RCC 7860 (cell line): ENCODE measurements at regions not wholly inside any gene's neighbourhood (a gene's known extent, or its start where the extent isn't known, plus 50 kb on each side); places are given as distances from the start of the nearest gene placed in this dataset.

ENCODE experiments used
- DNase-seq: peaks from one replicate; pipeline ENCODE4 v3.0.0-alpha.2; 2015; ENCODE audit warnings: low spot score
- FAIRE-seq: peaks from 2 replicates; lab custom pipeline; 2012; peaks lifted over from hg19 to GRCh38; lab: Jason Lieb, UNC

DNA sequence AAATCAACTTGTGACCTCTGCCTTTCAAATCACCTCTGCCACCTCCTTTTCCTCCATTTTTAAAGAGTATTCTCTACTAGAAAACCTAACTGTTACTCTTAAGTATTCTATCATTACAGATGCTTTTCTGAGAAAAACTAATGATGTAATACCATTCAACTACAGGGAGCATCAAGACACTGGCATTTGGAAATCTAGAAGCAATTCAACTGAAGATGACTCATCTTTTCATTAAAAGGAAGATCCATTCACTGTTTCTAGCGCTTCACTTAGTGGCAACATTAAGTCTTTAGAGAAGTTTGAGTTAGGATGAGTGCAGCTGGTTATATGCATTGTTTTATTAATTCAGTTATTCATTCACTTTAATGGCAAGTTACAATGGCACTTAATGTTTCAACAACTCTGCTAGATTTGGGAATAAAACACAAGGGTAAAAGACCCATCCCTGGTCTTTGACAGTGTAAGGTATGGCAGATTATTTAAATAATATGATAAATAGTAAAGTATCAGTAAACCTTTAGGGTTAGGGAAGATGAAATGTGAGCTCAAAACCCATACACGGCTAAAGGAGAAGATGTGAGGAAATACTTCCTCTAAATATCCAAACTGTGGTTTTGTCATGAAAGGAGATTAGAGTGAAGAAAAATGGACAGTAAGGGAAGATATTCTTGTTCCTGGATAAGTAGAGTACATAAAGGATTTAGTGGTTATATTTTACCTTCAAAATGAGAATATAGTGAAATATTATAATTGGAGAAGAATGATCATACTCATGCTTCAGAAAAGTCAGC is 61.7 kb downstream of the KCNJ2 start:
- FAIRE-seq (no peak), DNase-seq (no peak)

DNA sequence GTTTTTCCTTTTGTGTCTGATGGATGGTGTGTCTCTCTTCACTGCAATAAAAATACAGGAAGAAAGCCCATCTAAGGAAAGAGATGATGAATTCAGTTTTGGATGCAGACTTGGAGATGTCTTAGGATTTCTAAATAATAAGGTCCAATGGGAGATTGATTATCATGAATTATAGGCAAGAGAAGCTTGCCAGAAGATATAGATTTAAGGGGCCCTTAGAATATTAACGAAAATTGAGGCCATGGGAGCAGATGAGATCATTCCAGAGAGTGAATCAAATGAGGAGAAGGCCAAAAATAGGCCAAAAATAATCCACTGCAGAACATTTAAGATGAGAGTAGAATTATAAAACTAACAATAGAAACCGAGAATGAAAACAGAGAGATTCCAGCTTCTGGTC is 63.1 kb downstream of the KCNJ2 start:
- no peak for DNase-seq
- FAIRE-seq = no peak

DNA sequence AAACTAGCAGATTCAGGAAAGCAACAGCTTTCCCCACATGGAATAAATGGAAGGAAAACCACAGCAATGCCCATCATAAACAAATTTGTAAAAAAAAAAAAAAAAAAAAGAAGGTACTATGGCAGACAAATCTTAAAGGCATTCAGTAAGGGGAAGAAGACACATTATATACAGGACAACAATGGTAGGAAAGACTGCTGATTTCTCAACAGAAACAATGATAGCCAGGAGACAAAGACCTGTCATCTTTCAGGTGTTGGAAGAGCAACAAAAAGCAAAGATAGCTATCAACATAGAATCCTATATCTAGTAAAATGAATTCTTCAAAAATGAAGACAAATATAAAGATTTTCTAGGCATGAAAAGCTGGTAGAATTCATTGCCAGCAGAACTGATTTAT is 65.9 kb downstream of the KCNJ2 start:
- FAIRE-seq (no peak), DNase-seq (no peak)

DNA sequence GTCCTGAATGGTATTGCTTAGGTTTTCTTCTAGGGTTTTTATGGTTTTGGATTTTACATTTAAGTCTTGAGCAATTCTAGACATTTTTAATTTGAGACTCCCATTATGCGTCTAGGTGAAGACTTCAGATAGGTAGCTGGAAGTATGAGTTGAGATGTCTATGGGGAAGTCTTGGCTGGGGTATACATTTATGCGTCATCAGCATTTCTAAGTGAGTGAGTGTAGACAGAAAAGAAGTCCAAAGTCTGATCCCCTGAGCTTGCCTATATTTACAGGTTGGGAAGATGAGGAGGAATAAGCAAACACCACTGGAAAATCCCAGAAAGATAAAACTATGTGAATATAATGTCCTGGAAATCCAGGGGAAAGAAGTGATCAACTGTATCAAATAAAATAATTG is 68.9 kb downstream of the KCNJ2 start:
- DNase-seq (no peak), FAIRE-seq (no peak)

DNA sequence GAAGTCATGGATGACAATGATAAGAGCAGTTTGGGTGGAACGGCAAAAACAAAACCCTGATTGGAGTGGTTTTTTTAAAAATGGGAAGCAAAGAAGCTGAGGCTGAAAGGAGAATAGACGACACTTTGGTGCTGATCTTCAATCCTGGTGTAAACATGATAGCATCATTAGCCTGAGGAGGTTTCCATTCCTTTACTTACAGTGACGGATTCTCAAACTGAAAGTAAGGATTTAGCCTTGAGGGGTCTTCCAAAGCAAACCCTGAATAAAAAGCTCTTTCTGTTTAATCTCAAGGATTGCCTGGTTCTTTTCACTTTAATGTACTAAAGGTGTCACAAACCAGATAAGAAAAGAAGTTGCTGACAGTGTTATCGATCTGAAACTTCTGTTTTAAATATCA is 69.3 kb downstream of the KCNJ2 start:
- DNase-seq (no peak), FAIRE-seq (no peak)

DNA sequence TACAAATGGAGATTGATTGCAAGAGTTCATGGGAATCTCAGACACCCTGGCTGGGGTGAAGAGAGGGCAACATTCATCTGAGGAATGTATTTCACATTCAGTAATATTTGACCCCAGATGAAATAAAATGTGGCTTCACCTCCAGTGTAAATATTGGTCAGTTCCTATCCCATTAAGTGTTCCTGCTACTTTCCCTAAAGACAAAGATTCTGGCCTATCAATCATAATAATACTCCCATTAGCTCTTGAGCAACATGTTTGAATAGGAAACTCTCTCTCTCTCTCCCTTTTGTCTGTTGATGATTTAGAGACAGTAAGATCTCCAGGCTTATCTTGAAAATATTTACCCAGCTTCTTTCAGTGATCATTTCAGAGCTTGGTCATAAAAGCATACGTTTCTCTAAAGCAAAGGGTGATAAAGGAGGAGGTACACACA is 70.1 kb downstream of the KCNJ2 start:
- no peak for DNase-seq
- FAIRE-seq = no peak

DNA sequence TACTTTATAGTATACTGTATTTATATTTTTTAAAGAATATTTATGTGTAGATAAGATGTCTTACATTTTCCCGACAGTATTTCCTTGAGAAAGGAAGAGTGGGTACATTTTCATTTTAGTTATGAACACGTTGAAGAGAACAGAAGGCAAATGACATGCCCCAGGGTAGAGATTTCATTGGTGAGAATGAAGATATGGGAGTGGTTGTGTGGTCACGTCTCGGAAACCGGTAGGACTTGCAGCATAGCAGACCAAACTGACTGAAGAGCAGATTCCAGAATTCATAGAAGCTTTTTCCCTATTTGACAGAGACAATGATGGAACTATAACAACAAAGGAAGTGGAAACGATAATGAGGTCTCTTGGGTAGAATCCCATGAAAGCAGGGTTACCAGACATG is 71.7 kb downstream of the KCNJ2 start:
- DNase-seq (no peak), FAIRE-seq (no peak)

DNA sequence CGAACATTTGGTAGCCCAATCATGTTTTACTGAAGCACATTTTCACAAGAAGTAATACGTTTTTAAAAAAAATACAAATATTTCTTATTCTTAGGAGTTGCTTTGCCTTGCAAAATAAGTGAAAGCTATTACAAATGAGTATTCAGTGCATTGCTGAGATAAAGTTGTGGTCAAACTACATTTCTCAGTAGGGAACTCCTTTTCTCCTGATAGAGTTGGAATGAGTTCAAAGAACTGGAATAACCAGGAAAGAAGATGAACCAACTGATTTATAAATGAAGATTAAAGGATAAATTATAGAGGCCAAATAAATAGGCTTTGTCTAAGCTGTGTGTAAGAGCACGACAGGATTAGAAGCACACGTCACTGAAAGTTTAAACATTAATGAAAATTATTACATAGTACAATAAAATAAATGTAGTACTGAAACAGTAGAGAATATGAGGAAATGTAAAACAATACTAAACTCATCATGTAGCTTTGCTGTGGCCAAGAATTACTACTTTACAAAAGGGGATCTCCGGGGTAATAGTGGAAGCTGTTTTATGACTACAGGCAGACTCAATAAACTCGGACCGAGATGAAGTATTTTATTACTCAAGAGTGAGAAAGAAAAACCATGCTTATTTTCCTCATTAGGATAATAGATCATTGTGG is 73.6 kb downstream of the KCNJ2 start:
- DNase-seq (no peak), FAIRE-seq (no peak)

DNA sequence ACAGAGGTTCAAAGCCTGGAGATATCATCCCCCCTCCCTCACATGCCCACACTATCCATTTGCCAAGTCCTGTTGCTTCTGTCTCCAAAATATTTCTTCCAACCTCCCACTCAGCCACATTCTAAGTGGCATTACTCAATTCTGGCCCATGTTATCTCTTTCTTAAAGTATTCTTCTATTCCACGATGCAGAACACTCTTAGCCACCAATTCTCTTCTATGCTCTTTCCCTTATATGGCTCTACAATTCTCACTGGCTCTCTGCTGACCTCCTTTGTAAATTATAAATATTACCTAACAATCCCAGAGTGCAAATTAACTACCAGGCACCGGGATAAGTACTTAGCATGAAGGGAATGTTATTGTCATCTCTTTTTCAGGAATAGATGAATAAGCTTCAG is 82.4 kb downstream of the KCNJ2 start:
- DNase-seq = no peak

DNA sequence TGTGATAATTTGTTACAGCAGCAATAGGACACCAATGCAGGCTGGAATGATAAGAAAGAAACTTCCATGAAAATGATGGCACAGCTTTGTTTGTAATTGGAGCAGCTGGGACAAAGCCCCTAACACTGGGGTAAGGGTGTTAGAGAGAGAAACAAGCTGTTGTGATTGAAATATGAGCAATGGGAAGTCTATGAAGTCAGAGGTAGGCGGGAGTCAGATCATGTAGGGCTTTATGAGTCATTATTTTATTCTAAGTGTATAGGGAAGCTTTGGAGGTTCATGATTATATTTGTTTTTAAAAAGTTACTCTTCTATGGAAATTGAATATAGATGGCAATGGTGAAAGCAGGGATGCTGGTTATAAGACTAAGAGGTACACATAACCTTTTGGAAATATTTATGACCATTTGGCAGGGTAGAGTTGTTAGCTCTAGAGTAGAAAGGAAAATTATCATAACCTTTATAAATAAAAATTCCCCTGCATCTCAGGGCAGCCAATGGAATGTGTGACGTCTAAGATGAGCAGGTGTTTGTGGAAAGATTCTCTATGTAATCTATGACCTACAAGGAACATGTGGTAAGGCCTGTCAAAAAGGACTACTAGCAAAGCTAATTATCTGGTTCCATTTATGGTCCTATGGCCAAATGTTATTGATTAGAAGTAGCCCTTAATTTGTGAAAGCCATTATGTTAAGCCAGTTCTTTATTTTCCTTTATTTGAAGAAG is 85.6 kb downstream of the KCNJ2 start:
- FAIRE-seq (no peak), DNase-seq (no peak)

More for the DNA sequence above, 82.4 kb downstream of the KCNJ2 start:
- FAIRE-seq = no peak

DNA sequence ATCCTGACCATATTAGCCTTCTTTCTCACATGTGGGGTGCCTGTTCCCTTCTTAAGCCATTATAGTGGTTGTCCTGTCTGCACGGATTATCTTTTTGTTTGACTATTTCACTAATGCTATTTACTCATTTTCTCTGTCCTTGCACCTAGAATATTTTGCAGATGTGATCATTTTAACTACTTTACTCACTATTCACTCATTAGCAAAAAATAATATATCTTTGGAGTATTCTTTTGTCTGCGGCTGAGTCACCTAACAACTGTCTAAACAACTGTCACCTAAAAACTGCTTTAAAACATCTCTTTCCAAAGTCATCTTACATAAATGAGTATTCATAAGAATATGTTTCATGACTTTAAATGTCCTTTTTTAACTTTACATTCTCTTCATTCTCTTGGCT is 87.4 kb downstream of the KCNJ2 start:
- DNase-seq (no peak), FAIRE-seq (no peak)

DNA sequence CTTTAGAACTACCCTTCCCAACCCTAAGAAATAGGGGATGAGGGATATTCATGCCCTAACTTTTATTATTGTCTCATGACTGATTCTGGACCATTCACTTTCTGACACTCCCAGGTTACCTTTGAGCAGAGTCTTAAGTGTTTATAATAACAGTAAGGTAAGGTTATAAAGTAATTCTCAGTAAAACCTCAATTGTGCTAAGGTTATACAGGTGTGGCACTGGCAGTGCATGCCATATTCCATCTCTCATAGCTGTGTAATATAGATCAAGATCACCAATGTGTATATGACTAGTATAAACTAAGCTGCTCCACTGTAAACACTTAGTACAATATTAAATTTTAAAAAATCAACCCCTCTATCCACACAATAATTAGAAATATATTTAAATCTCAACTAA is 89.1 kb downstream of the KCNJ2 start:
- DNase-seq (no peak), FAIRE-seq (no peak)

DNA sequence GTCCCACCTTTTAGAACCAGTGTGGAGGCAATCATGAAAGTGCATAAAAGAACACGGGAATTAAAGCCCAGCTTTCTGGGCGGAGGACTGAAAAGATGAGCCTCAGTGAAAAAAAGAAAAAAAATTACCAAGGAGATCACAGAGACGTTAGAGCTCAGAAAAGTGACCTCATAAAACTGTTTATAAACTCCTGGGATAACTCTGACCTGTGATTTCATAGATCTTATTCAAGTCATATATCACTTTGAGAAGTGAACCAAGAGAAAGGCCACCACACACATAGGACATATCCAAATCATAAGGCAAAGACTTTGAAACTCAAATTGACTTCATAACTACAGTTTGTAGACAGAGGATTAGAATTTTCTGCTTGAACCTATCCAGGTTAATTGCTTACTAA is 90.1 kb downstream of the KCNJ2 start:
- DNase-seq (no peak), FAIRE-seq (no peak)

DNA sequence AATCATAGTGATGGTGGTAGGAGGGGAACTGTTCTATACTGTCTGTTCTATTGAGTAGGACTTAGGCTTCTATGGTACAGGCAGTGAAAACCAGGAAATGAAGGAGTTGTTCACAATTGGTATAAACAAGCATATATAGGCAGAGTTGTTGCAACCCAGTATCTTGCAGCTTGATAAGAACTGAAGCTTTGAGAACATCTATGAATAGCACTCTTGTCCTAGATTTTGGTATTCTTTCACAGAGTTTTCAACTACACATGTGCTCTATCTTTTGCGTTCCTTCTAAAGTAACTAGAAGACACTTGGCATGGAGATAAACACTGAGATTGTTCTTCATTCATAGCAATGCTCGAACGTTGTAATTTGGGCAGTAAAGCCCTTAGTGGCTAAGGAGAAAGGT is 91.8 kb downstream of the KCNJ2 start:
- DNase-seq (no peak), FAIRE-seq (no peak)

DNA sequence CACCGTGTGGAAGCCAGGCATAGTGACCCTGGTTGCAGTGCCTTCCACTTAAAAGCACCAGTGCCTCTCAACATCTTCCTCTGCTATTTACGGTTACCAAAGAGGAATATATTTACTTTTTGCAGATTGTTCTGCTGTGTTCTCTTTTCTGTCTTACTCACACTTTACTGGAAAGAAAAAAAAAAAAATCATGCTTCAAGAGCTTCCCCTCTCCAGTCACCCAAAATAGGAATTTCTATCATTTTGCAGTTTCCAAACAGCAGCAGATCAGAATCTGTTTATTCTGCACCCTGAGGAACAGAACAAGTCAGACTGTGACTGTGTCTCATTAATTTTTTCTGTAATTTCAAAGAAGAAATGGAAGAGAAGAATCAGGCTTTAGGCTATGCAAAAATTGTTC is 96.1 kb downstream of the KCNJ2 start:
- FAIRE-seq = no peak

DNA sequence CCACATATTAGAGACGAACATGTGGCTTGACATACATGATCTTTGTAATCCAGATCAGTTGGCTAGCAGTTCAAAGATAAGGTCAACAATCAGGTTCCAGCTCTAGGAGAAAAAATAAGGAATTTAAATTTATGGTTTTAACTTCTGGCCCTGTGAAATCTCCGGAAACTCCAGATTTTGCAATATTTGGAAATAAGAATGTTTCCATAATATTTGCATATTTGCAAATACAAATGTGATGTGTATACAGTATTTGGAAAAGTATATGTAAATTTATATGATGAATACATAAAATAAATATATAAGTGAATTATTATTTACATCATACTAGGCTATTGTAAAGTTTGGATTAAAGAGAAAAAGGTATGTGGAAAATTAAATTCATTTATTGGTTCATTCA is 97.1 kb downstream of the KCNJ2 start:
- no peak for FAIRE-seq

More for the DNA sequence above, 96.1 kb downstream of the KCNJ2 start:
- no peak for DNase-seq

DNA sequence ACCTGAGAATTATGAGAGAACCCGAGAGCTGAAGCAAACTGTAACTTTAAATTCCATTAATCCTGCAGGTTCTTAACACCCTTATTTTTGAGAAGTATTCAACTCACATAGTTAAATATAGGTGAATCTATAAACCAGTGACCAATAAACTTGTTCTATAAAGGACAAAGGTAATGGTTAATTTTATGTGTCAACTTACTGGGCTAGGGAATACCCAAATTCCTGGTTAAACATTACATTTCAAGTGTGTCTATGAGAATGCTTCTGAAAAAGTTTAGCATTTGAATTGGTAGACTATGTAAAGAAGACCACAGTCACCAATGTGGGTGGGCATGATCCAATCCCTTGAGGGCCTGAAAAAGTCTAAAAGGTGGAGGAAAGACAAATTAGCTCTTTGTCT is 99.1 kb downstream of the KCNJ2 start:
- no peak for FAIRE-seq
- DNase-seq = no peak

More for the DNA sequence above, 97.1 kb downstream of the KCNJ2 start:
- no peak for DNase-seq

DNA sequence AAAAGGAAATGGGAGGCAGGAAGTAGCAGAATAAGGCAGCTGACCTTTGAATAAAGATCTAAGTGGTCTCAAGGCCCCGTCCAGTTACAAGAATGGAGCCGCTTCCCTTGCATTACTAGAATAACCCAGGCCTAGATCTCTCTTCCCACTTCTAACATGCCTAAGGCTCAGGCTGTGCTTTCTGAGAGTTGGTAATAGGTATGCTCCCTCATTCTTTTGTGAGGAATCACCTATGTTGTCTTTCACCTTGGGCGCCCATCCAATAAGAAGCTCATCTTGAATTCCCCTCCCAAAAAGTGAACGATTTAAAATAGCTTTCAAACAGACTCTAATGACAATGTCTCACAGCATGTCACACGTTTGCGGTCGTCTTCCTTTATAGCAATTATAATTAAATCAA is 101.2 kb downstream of the KCNJ2 start:
- DNase-seq (no peak), FAIRE-seq (no peak)

DNA sequence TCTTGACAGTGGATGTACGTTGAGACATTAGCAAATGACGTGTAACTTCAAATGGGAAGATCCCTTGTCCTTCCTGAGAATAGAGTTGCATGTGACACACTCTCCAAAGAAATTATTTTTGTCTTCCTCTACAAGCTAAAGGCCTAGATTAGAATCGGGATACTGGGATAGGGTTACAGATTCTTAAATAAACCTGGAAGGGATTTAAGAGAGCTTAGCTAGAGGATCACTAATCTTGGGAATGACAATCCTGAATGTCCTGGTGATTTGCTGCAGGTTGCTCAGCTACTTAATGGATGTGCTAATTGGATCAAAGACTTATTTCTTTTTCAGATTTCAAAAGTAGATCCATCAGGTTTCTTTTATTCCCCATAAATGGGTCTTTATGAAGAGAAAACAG is 101.9 kb downstream of the KCNJ2 start:
- no peak for DNase-seq
- FAIRE-seq = no peak

DNA sequence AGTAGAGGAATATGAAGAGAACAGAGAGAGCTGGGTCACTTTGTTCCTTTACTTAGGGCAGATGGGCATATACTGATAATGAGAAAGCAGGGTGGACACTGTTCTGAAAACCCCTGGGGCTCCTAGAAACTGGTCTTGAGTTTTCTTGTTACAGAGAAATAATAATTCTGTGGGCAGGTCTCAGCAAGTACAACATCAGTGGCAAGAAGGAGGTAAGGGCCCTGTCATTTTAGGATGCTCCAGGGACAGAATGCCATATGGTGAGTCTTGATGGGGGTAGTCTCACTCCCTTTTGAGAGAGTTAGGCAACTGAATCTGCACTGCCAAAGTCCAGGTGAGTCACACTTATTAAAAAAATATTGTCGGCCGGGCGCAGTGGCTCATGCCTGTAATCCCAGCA is 102.3 kb downstream of the KCNJ2 start:
- DNase-seq (no peak), FAIRE-seq (no peak)

DNA sequence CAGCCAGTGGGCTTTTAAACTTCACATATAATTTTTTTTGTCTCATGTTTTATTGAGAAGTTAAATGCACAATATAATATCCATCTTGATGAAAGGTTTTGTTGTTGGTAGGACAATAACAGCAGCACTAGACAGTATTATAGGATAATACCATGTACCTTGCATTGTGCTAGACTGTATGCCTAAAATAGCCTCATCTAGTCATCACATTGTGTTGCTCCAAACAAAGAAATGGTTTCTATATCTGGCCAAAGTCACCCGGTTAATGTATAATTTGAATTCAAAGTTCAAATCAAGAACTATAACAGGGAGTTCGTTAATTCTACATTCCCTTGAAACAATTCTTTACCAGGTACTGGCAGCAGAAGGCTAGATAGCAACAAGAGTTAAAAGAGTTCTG is 104.9 kb downstream of the KCNJ2 start:
- DNase-seq (no peak), FAIRE-seq (no peak)

DNA sequence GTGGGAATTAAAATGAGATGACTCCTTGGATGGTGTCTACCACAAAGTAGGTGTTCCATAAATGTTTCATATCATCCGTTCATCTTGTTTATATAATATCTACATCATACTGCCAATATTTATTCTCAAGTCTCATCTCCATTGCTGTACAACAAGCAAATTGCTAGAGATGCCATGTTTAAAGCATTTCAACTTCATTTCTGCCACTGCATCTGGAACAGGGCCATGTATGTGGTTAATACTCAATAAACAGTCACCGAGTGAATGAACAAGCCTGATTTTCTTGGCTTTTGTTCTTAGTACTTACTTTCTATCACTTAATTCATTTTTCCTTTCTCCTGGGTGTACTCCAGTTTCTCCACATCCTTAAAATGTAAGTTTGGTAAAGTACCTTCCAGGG is 107.6 kb downstream of the KCNJ2 start:
- FAIRE-seq = no peak
- DNase-seq = no peak
